NCI-H69 (cell line): ENCODE measurements at regions not wholly inside any gene's neighbourhood (a gene's known extent, or its start where the extent isn't known, plus 50 kb on each side); places are given as distances from the start of the nearest gene placed in this dataset.
A peak's percentile ranks its signal among the peaks of the same experiment; 100 is the strongest.

Source experiments
- DNase-seq: peaks from one replicate; lab custom pipeline; 2025; lab: John Stamatoyannopoulos, UW

- DNase-seq: no peak
Measured at GRCh38 chr22:44591146-44591790, 93.2 kb upstream of the RTL6 start.

GRCh38 chr22:44590291-44590690 lies 92.3 kb upstream of the RTL6 start:
- DNase-seq: no peak

GRCh38 chr22:44589831-44590230 lies 91.8 kb upstream of the RTL6 start:
- DNase-seq: no peak

GRCh38 chr22:44588348-44588747 lies 90.3 kb upstream of the RTL6 start:
- no peak for DNase-seq

DNA sequence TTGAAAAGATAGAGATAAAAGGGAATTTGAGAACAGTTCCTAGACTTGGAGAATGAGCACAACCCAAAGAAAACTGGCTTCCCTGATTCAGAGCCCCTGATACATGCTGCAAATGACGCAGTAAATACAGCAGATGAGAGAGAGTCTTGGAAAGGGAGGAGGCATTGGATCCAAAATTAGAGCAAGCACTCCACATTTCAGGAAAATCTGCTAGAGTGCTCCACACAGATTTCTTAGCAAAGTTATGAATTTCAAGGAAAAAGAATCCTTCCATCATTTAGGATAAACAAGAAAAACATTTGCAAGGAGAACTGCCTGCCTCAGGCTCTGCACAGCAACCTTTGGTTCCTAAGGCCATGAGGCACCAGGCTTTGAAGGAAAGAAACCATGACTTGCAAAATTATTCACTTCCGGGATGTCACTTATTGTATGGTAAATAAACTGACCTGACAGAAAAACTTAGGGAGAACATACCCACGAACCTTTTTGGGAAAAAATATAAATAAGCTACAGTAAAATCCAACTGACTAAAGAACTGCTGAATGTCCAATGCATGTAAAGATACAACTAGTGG lies 89.8 kb upstream of the RTL6 start:
- no peak for DNase-seq

DNA sequence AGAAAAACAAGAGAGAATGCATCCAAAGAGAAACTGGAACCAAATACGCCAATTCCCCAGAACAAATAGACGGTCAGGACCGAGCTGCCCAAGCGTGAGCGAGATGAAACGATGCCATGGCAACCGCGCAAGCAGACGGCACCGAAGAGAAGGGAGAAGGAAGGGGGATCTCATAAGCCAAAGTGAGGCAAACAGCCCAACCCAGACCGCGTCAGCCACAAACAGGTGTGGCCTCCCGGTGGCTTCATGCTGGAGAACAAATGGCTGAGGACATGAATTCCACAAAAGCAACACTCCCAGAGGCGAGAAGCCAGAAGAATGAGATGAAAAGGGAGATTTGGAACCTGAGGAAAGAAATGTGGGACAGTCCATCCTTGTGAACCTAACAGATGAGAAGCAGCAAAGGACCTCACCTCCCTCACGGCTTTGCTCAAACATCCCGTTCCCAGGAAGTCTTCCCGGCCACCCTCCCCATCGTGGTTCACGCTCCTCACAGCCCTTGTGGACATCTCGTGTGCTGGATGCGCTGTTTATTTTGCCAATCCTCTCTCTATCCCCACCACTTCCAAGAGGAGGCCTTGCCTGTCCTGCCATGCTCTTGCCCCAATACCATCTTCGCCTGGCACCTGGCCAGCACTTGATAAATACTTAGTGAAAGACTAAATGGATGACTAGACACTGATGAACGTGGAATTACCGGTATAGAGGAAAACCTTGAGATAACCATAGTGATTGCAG lies 89.1 kb upstream of the RTL6 start:
- peak; percentile 86 for DNase-seq

DNA sequence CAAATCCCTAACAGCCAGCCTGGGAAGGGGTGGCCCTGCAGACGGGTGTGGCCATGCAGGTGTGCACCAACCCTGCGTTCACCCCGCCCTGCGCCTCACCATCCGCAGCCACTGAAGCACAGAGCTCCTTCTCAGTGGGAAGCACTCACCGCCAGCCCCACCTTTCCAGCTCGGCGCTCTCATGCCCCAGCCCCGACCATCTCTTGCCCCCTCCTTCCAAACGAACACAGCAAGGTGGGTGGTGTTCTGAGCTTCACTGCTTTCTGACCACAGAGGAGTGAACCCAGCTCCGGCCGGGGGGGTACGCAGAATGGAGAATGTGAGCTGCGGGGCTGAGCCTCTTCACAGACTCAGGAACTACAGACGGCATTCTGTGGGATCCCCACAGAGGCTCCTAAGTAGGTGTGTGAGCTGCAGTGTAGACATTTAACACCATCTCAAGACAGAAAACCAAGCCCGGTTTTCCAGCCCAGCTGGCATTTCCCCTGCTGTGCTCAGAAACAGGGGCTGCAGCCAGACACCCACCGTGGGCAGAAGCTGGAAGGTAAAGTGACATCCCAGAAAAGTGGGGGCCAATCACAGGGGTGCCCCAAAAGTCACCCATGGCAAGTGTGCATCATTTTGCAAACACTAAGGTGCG lies 88.4 kb upstream of the RTL6 start:
- peak; percentile 89 for DNase-seq

GRCh38 chr22:44585559-44586350 lies 87.7 kb upstream of the RTL6 start:
- DNase-seq: no peak

DNA sequence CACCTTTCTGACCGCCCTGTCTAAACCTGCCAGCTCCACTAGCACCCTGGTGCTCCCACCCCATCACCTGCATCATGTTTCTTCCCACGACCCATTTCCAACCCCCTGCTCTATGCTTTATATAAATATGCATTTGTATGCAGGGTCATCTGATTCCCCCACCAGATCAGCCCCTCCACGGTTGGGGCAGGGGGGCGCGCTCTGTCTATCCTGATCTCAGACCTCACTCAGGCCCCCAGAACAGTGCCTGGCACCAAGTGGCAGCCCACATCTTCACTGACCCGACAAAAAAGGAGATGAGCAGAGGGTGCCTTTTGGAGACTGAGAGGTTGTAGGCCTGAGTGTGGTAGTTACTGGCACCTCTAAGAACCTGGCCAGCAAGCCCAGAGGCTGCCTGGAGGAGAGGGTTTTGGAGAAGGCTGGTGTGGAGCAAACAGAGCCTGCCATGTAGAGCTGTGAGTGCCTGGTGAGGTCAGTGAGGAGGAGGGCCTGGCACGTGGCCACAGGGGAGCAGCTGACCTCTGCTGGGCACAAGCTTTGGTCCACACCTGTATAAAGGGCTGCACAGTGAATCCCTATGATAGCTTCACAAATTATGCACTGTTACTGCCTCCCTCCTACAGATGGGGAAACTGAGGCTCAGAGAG lies 86.3 kb upstream of the RTL6 start:
- no peak for DNase-seq

DNA sequence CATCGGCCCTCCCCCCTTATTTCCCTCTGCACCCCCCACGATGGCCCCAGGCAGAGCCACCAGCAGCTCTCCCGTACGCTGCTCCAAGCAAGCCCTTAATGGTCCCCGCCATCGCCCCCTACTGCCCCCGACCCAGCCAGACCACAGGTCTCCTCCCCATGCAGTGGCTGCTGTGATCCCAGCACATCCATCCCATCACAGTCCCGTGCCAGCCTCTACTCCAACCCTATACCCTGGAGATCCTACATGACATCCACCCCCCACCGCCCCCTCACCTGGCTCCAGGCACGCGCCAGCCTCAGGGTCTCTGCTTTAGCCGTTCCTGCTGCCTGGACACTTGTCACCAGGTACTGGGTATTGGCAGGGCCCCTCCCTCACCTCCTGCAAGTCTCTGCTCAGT lies 85.8 kb upstream of the RTL6 start:
- DNase-seq: no peak

DNA sequence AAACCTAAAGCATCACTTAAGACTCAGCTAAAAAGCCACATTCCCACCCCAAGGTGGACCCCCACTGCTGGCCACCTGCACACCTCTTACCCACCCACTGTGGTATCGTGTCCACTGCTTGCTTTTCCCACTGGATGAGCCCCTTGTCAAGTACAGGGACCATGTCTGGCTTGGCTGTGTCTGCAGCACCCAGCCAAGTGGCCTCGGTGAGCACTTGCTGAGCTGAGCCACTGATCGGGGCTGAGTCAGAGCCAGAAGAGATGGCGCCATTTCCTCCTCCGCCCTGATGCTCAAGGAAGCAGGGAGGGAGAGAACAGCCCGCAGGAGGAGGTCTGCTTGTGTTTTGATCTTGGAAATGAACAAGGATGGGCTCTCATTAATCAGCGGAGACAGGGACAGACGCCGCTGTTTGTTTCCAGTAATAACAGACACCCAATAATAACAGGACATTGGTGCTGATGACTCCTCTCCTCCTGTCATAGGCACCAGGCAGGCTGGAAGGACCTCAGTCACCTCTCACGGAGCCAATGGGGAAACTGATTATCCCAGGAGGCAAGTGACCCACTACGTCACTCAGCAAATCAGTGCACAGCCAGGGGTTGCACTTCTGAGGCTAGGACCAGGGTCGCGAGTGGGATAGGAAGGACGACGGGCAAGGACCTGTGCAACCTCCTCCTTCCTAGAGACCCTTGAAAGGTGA lies 85.2 kb upstream of the RTL6 start:
- DNase-seq: peak; percentile 43

DNA sequence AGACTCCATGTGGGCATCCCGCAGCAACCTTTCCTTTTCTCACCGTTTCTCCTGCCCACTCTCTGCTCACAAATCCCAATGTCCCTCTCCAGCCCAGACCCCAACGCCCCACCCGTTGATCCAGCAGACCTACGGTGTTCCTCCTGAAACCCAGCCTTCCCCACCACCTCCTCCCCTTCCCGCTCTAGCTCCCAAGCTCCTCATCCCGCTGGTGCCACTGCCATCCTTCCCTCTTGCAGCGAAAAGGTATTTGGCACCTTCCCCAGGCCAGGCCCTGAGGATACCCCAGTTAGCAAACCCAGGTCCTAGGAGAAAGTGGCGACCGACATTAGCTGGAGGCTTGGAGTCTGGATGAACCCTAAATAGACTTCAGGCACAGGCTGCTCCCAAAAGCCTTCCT lies 84.0 kb upstream of the RTL6 start:
- DNase-seq: no peak

GRCh38 chr22:44581096-44581435 lies 83.0 kb upstream of the RTL6 start:
- DNase-seq: no peak

- DNase-seq: peak; percentile 23
Measured at GRCh38 chr22:44580176-44581095, 82.4 kb upstream of the RTL6 start.

GRCh38 chr22:44578516-44579230 lies 80.6 kb upstream of the RTL6 start:
- no peak for DNase-seq

GRCh38 chr22:44578110-44578457 lies 80.1 kb upstream of the RTL6 start:
- DNase-seq: no peak

DNA sequence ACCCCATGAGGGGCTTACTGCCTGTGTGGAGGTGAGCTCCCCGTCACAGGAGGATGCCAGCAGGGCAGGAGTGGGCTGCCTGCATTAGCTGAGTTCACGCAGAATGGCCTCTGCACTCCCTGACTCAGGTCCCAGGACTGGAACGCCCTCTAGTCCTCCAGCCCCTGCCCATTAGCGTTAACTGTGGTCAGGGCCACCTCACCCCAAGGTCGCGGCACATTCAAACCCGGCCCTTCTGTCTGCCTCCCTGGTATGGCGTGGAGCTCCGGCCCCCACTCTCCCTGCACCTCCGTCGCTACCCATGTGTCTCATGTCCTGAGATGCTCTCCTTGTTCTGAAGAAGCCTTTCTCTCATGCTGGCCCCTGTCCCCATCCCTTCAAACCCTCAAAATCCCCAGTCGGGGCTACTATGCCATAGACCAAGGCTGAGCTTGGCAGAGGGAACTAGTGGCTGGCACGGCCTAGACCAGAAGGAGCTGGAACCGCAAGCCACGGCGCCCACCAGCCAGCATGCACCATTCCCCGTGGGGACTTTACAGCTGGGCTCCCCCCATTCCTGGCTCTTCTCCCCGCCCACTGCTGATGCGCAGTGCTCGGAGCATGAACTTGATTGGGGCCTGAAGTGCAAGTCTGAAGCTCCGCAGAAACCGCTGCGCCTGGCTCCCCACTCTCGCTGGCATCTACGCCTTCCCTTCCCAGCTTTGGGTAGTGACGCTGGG lies 79.5 kb upstream of the RTL6 start:
- DNase-seq: no peak

DNA sequence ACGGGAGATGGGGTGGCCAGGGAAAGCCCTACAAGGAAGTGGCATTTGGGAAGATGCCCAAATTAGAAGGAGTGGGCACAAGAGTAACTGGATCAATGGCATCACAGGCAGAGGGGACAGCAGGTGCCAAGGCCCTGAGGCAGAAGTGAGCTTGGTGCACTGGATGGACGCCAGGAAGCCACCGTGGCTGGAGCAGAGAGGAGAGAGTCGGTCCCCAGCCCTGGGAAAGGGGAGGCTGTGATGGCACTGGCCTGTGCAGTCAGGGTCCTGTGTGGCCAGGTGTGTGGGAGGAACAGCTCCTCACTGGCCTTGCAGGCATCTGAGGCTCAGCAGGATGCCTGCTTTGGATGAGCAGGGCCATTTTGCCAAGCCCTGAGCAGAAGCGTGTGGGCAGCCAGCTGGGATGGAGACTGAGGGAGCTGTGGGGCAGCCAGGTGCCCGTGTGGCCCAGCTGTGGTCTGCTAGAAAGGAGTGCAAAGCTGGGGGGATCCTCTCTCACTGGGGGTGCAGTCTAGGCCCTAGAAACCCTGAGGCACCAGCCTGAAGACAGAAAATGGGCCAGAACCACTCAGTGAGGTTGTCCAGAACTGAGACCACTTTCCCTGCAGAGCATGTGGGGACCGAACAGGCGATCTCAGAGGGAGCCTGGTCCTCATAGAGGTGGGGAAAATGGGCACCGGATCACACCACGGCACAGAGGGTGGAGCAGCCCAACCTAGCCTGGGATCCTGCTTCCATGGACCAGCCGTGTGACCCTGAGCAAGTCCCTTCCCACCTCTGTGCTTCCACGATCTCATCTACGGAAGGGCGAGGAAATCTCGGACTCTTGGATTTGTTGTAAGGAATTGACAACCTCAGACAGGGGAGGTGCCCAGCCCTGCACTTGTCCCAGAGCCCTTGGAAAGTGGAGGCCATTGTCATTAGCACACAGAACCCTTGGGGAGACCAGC lies 78.6 kb upstream of the RTL6 start:
- peak; percentile 37 for DNase-seq
